K562 (cell line): ENCODE measurements at regions not wholly inside any gene's neighbourhood (a gene's known extent, or its start where the extent isn't known, plus 50 kb on each side); places are given as distances from the start of the nearest gene placed in this dataset.

Experiments used
- ATAC-seq: fragments of 200-7000 bp; cut with Tn5 transposase; 3 replicates; pipeline ENCODE4 v1.9.1; 2020; ENCODE audit warnings: moderate library complexity
- BruUV-seq: library from RNA; stranded (reverse); fragments of 400-500 nt; replicated peaks from 2 replicates; lab custom pipeline; 2021; lab: Mats Ljungman, UMichigan
- CTCF ChIA-PET: fragments of 300-600 bp; formaldehyde crosslinking; extraction: SDS; loops from one replicate; lab custom pipeline; 2021; ENCODE audit warnings: low intra/inter-chr PET ratio; lab: Yijun Ruan, JAX
- POLR2A ChIA-PET: fragments of 300-600, 350-650 bp; sonication (Branson Sonifier 250); formaldehyde crosslinking; extraction: SDS; loops from one replicate; lab custom pipeline; 2021; ENCODE audit warnings: antibody characterized with exemption, inconsistent platforms; lab: Yijun Ruan, JAX
- DNase-seq, 4 experiments: peaks; one replicate each; pipeline versions ENCODE4 v3.0.0 to v3.0.0-alpha.2; 2011 to 2018; ENCODE audit warnings: low spot score in 3 of 4, mixed read lengths in 3 of 4; ENCODE audit errors: extremely low read depth in 1 of 4
- FAIRE-seq: peaks from 2 replicates; lab custom pipeline; 2011; peaks lifted over from hg19 to GRCh38; lab: Jason Lieb, UNC
- H2AFZ ChIP-seq: 2 replicates; pipeline ENCODE4 v1.6.0; 2011; ENCODE audit warnings: low read depth, low read length, control low read depth, inconsistent platforms
- H3K27ac ChIP-seq: fragments of 200-600 bp; 3 replicates; pipeline ENCODE4 v1.8.0; 2011; ENCODE audit warnings: low read depth, mild to moderate bottlenecking, control low read depth, inconsistent platforms, low read length, moderate library complexity, mixed read lengths; ENCODE audit errors: extremely low read depth
- H3K27me3 ChIP-seq, 2 experiments: fragments of 300-600 bp in 1 of 2; 2 replicates in 1 of 2; 3 replicates in 1 of 2; pipeline versions ENCODE4 v1.6.0 to v1.8.0; 2011; ENCODE audit warnings: inconsistent platforms in 2 of 2, low read length in 2 of 2, mild to moderate bottlenecking in 1 of 2, mixed read lengths in 1 of 2, moderate library complexity in 1 of 2; ENCODE audit not compliant: control insufficient read depth in 2 of 2, insufficient read depth in 2 of 2
- H3K36me3 ChIP-seq: fragments of 300-600 bp; 3 replicates; pipeline ENCODE4 v1.8.0; 2011; ENCODE audit warnings: mild to moderate bottlenecking, low read length, inconsistent platforms; ENCODE audit not compliant: control insufficient read depth, insufficient read depth
- H3K4me1 ChIP-seq, 2 experiments: fragments of 200-600 bp in 1 of 2; replicated peaks in 1 of 2; 2 replicates in 1 of 2; 3 replicates in 1 of 2; pipeline versions ENCODE4 v1.5.1 to v1.8.0; 2011; ENCODE audit warnings: inconsistent platforms in 2 of 2, low read length in 2 of 2, mild to moderate bottlenecking in 1 of 2, mixed read lengths in 1 of 2, moderate library complexity in 1 of 2; ENCODE audit not compliant: control insufficient read depth in 2 of 2, insufficient read depth in 2 of 2
- H3K4me2 ChIP-seq: 2 replicates; pipeline ENCODE4 v1.6.1; 2011; ENCODE audit warnings: low read length, control low read depth, inconsistent platforms, mixed read lengths; ENCODE audit not compliant: insufficient read depth
- H3K4me3 ChIP-seq: fragments of 200-600 bp; sonication (generic), shearing (Covaris generic); 2 replicates; pipeline ENCODE4 v1.5.1; 2016; ENCODE audit warnings: control low read depth, inconsistent platforms
- H3K79me2 ChIP-seq: fragments of 200-600 bp; 3 replicates; pipeline ENCODE4 v1.8.0; 2011; ENCODE audit warnings: low read length, inconsistent platforms; ENCODE audit not compliant: control insufficient read depth, insufficient read depth
- H3K9ac ChIP-seq, 2 experiments: 2 replicates each; pipeline versions ENCODE4 v1.6.0 to v1.6.1; 2011; ENCODE audit warnings: low read depth in 2 of 2, low read length in 2 of 2, control low read depth in 1 of 2, inconsistent platforms in 1 of 2, mild to moderate bottlenecking in 1 of 2, mixed read lengths in 1 of 2; ENCODE audit not compliant: insufficient read depth in 1 of 2
- H3K9me1 ChIP-seq: one replicate; pipeline ENCODE4 v1.6.0; 2011; ENCODE audit warnings: inconsistent platforms, mild to moderate bottlenecking, low read length, moderate library complexity; ENCODE audit not compliant: control insufficient read depth, insufficient read depth
- H3K9me3 ChIP-seq: replicated peaks from 2 replicates; pipeline ENCODE4 v1.5.1; 2011; ENCODE audit warnings: low read depth, low read length, inconsistent platforms; ENCODE audit not compliant: control insufficient read depth, insufficient read depth
- H4K20me1 ChIP-seq: replicated peaks from 2 replicates; pipeline ENCODE4 v1.6.1; 2011; ENCODE audit warnings: low read length, inconsistent platforms, mixed read lengths; ENCODE audit not compliant: control insufficient read depth, insufficient read depth
- ATF2 ChIP-seq: sonication (generic); formaldehyde crosslinking; IDR thresholded peaks from 2 replicates; pipeline ENCODE4 v1.8.1; 2022; ENCODE audit warnings: missing genetic modification reagents
- C11orf30 ChIP-seq: fragments of 450-650 bp; IDR thresholded peaks from 2 replicates; pipeline ENCODE4 v1.6.1; 2016; ENCODE audit warnings: low read depth, mild to moderate bottlenecking
- CEBPG ChIP-seq, 3 experiments: fragments of 200-800 bp in 1 of 3; sonication (Bioruptor generic) in 1 of 3; sonication (generic) in 1 of 3; formaldehyde crosslinking in 1 of 3; IDR thresholded peaks in 2 of 3; conservative IDR thresholded peaks in 1 of 3; 2 replicates each; pipeline versions ENCODE4 v1.6.1 to v1.8.0; 2016 to 2022; ENCODE audit warnings: missing compliant biosample characterization in 2 of 3, missing genetic modification characterization in 2 of 3, mild to moderate bottlenecking in 1 of 3, missing genetic modification reagents in 1 of 3
- FIP1L1 ChIP-seq: fragments of 200-400 bp; formaldehyde crosslinking; IDR thresholded peaks from 2 replicates; pipeline ENCODE4 v1.6.1; 2018; ENCODE audit warnings: mild to moderate bottlenecking, low read depth, low read length; ENCODE audit not compliant: poor library complexity, severe bottlenecking
- KAT2B ChIP-seq: IDR thresholded peaks from one replicate; pipeline ENCODE4 v1.6.1; 2012; ENCODE audit warnings: low read depth, mild to moderate bottlenecking, control low read depth, inconsistent platforms, low read length, moderate library complexity
- MED1 ChIP-seq: sonication (generic); formaldehyde crosslinking; IDR thresholded peaks from 2 replicates; pipeline ENCODE4 v1.8.1; 2023; ENCODE audit warnings: missing genetic modification reagents, borderline replicate concordance
- NFRKB ChIP-seq: fragments of 450-650 bp; IDR thresholded peaks from 2 replicates; pipeline ENCODE4 v1.6.1; 2016; ENCODE audit warnings: low read depth
- RBM25 ChIP-seq: fragments of 200-400 bp; formaldehyde crosslinking; IDR thresholded peaks from 2 replicates; pipeline ENCODE4 v1.6.1; 2018; ENCODE audit warnings: low read length, low read depth, moderate library complexity; ENCODE audit not compliant: severe bottlenecking
- REST ChIP-seq, 2 experiments: fragments of 450-650 bp; formaldehyde crosslinking in 1 of 2; IDR thresholded peaks; 2 replicates each; pipeline versions ENCODE4 v1.4.0 to v1.6.1; 2014 to 2020; ENCODE audit warnings: mild to moderate bottlenecking in 2 of 2, borderline replicate concordance in 1 of 2, low read depth in 1 of 2
- TCF7L2 ChIP-seq: fragments of 150-350 bp; IDR thresholded peaks from 2 replicates; pipeline ENCODE4 v1.6.1; 2016; ENCODE audit warnings: low read depth, mild to moderate bottlenecking, low read length, moderate library complexity
- USF2 ChIP-seq: sonication (generic); formaldehyde crosslinking; IDR thresholded peaks from 2 replicates; pipeline ENCODE4 v1.5.0; 2020; ENCODE audit warnings: missing genetic modification reagents
- XRCC3 ChIP-seq: fragments of 450-650 bp; IDR thresholded peaks from 2 replicates; pipeline ENCODE4 v1.6.1; 2017; ENCODE audit warnings: mild to moderate bottlenecking, moderate library complexity
- ZNF197 ChIP-seq: fragments of 200-800 bp; sonication (Bioruptor generic); IDR thresholded peaks from 2 replicates; pipeline ENCODE4 v1.6.1; 2016; ENCODE audit warnings: low read depth, missing genetic modification characterization, missing compliant biosample characterization
- WGBS: fragments of 100-300 bp; shearing (Covaris generic); methylation state at CpG from one replicate; pipeline ENCODE4 v1.1.6; 2016; ENCODE audit warnings: low coverage, mixed read lengths; ENCODE audit not compliant: insufficient coverage; ENCODE audit errors: missing lambda C conversion rate; 5-methylcytosine and 5-hydroxymethylcytosine counted together
- in situ Hi-C: fragments of 300-500 bp; cut with MboI; formaldehyde crosslinking; loops from 4 replicates; pipeline ENCODE4 v1.15.0; 2018; ENCODE audit warnings: inconsistent platforms, mixed read lengths
- intact Hi-C: fragments of 100-400 bp; cut with micrococcal nuclease; formaldehyde crosslinking; loops from 2 replicates; pipeline ENCODE4 v1.14.2; 2022

- POLR2A ChIA-PET: no interaction called here
- no peaks in the 10 kb centered on the region for H3K9me3 ChIP-seq
- no peak overlapping the region for H3K9ac ChIP-seq
- H3K27me3 ChIP-seq: no peaks in the 10 kb centered on the region
- ATAC-seq: no peak
- no peak overlapping the region for H2AFZ ChIP-seq
- in situ Hi-C loops: no loop called here
- no peak overlapping the region for H3K4me3 ChIP-seq
- H3K9me1 ChIP-seq: no peaks in the 10 kb centered on the region
- H4K20me1 ChIP-seq: no peaks in the 10 kb centered on the region
- no peak overlapping the region for H3K27ac ChIP-seq
- H3K4me1 ChIP-seq: no peaks in the 10 kb centered on the region
- CTCF ChIA-PET: no interaction called here
- no TSS peak for BruUV-seq
- H3K79me2 ChIP-seq: no peaks in the 10 kb centered on the region
- FAIRE-seq: no peak
- DNase-seq: no peak
- no peaks in the 10 kb centered on the region for H3K36me3 ChIP-seq
- H3K4me2 ChIP-seq: no peak overlapping the region
- WGBS: 10% methylated on average over 2 of the region's 2 CpGs
- intact Hi-C loops: no loop called here
- TF ChIP-seq TCF7L2 (no peak), REST (IDR thresholded peaks at IDR 0.05; ENCODE audit: borderline replicate concordance) (no peak), REST (CRISPR knock-in tag; IDR thresholded peaks at IDR 0.05; ENCODE audit: low read depth) (no peak), C11orf30 (no peak), ZNF197 (CRISPR knock-in tag) (no peak), NFRKB (no peak), RBM25 (no peak), FIP1L1 (no peak), CEBPG (CRISPR knock-in tag; IDR thresholded peaks at IDR 0.05) (no peak), CEBPG (tag; conservative IDR thresholded peaks at IDR 0.05 in 1 of 2, IDR thresholded peaks at IDR 0.05 in 1 of 2) (no peak), MED1 (no peak), USF2 (CRISPR knock-in tag) (no peak), KAT2B (no peak), ATF2 (CRISPR knock-in tag) (no peak), XRCC3 (no peak)
Observed at GRCh38 chr2:60091266-60091665, 462.2 kb downstream of the BCL11A start.
